Natural killer cell (primary cell): ENCODE measurements at regions not wholly inside any gene's neighbourhood (a gene's known extent, or its start where the extent isn't known, plus 50 kb on each side); places are given as distances from the start of the nearest gene placed in this dataset.

ENCODE experiments used
- ATAC-seq, 3 donors: fragments of 150-1000 bp in 2 of 3; fragments of 200-7000 bp in 1 of 3; cut with Tn5 transposase; 1 replicate in 1 of 3; 2 replicates in 2 of 3; pipeline ENCODE4 v1.10.0; 2021; ENCODE audit warnings: mild to moderate bottlenecking in 2 of 3, moderate library complexity in 2 of 3
- DNase-seq, 2 donors: peaks; one replicate each; pipeline versions ENCODE4 v3.0.0 to v3.0.0-alpha.2; 2013 to 2021; ENCODE audit warnings: mixed read lengths in 1 of 2
- H3K27ac ChIP-seq: one replicate; pipeline ENCODE4 v1.5.1; 2013; ENCODE audit warnings: mild to moderate bottlenecking, low read length
- H3K27me3 ChIP-seq: one replicate; pipeline ENCODE4 v1.6.1; 2013; ENCODE audit warnings: low read length; ENCODE audit not compliant: control insufficient read depth, insufficient read depth
- H3K36me3 ChIP-seq: one replicate; pipeline ENCODE4 v1.6.1; 2013; ENCODE audit warnings: low read length; ENCODE audit not compliant: control insufficient read depth, insufficient read depth
- H3K4me1 ChIP-seq: one replicate; pipeline ENCODE4 v1.6.1; 2013; ENCODE audit warnings: low read length; ENCODE audit not compliant: control insufficient read depth, insufficient read depth
- H3K4me3 ChIP-seq: one replicate; pipeline ENCODE4 v1.5.1; 2013; ENCODE audit warnings: low read length
- H3K9me3 ChIP-seq: one replicate; pipeline ENCODE4 v1.6.1; 2013; ENCODE audit warnings: low read length; ENCODE audit not compliant: control insufficient read depth, insufficient read depth
- H3K27ac Mint-ChIP-seq, 2 donors: one replicate each; pipeline ENCODE4 v1.8.0; 2022; ENCODE audit warnings: mild to moderate bottlenecking in 2 of 2, mixed read lengths in 2 of 2, moderate library complexity in 1 of 2
- H3K27me3 Mint-ChIP-seq, 2 donors: one replicate each; pipeline ENCODE4 v1.8.0; 2022; ENCODE audit warnings: low read depth in 2 of 2, mixed read lengths in 2 of 2
- H3K36me3 Mint-ChIP-seq: one replicate; pipeline ENCODE4 v1.8.0; 2022; ENCODE audit warnings: mixed read lengths
- H3K4me1 Mint-ChIP-seq, 2 donors: one replicate each; pipeline ENCODE4 v1.8.0; 2022; ENCODE audit warnings: mixed read lengths in 2 of 2
- H3K4me3 Mint-ChIP-seq: one replicate; pipeline ENCODE4 v1.8.0; 2022; ENCODE audit warnings: mild to moderate bottlenecking, moderate library complexity, mixed read lengths
- H3K9me3 Mint-ChIP-seq, 2 donors: one replicate each; pipeline ENCODE4 v1.8.0; 2022; ENCODE audit warnings: mixed read lengths in 2 of 2
- CTCF ChIP-seq: fragments of 200-600 bp; IDR thresholded peaks from one replicate; pipeline ENCODE4 v1.8.0; 2022; ENCODE audit warnings: antibody characterized with exemption
- WGBS: methylation state at CpG from one replicate; pipeline ENCODE4 v1.1.7; 2013; ENCODE audit warnings: missing lambda C conversion rate; ENCODE audit not compliant: insufficient coverage; 5-methylcytosine and 5-hydroxymethylcytosine counted together
- intact Hi-C: fragments of 100-400 bp; cut with micrococcal nuclease; formaldehyde crosslinking; loops from one replicate; pipeline ENCODE4 v1.14.2; 2022

GRCh38 chr3:79878708-79879107, 110.9 kb upstream of the ROBO1 start:
- DNase-seq (no peak), ATAC-seq (no peak)
- no peak for TF ChIP-seq CTCF
- H3K36me3 Mint-ChIP-seq, result peaks cover 5% of the 10 kb centered on the region
- no peak overlapping the region for H3K27ac Mint-ChIP-seq
- intact Hi-C loops, result no loop called here
- H3K4me3 Mint-ChIP-seq, result no peak overlapping the region
- no peak overlapping the region for H3K27ac ChIP-seq
- H3K9me3 ChIP-seq, result peaks cover 5% of the 10 kb centered on the region
- H3K4me1 ChIP-seq, result no peaks in the 10 kb centered on the region
- no peaks in the 10 kb centered on the region for H3K27me3 ChIP-seq
- no peaks in the 10 kb centered on the region for H3K36me3 ChIP-seq
- H3K27me3 Mint-ChIP-seq, result no peaks in the 10 kb centered on the region
- 77% methylated on average over 4 of the region's 4 CpGs for WGBS
- H3K9me3 Mint-ChIP-seq, result peaks cover 12 to 15% of the 10 kb centered on the region in 2 donors
- H3K4me3 ChIP-seq, result no peak overlapping the region
- H3K4me1 Mint-ChIP-seq, result no peaks in the 10 kb centered on the region

DNA sequence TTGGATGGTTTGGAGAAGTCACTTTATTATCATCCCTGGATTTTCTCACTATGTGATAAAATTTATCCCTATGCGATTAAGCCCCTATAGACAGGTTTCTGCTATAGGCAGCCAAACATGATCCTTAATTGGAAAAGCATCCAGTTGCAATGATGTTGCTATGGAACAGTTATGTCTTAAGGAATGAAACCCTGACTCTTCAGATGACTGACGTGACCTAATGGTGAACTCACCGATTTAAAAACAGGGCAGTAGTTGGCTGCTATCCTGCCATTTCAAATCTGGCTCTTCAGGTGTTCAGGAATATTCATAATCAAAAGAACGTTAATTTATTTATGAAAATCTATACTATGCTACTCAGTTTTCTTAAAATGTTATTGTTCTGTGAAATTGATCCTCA, 106.8 kb upstream of the ROBO1 start:
- Mint-ChIP-seq H3K36me3 (no peaks in the 10 kb centered on the region), H3K27me3 (no peaks in the 10 kb centered on the region), H3K4me3 (no peak overlapping the region), H3K4me1 (no peaks in the 10 kb centered on the region), H3K27ac (no peak overlapping the region), H3K9me3 (peaks cover 10% of the 10 kb centered on the region in 2 donors)
- no peak for ATAC-seq
- Histone ChIP-seq H3K4me3 (no peak overlapping the region), H3K36me3 (no peaks in the 10 kb centered on the region), H3K27ac (no peak overlapping the region), H3K4me1 (no peaks in the 10 kb centered on the region), H3K27me3 (no peaks in the 10 kb centered on the region), H3K9me3 (peaks cover 5% of the 10 kb centered on the region)
- 85% methylated on average over 3 of the region's 4 CpGs for WGBS
- intact Hi-C loops, result no loop called here
- no peak for DNase-seq
- no peak for TF ChIP-seq CTCF

GRCh38 chr3:79872483-79872882, 104.7 kb upstream of the ROBO1 start:
- DNase-seq (no peak), ATAC-seq (no peak)
- Histone ChIP-seq H3K27me3 (no peaks in the 10 kb centered on the region), H3K4me1 (no peaks in the 10 kb centered on the region), H3K9me3 (no peaks in the 10 kb centered on the region), H3K36me3 (no peaks in the 10 kb centered on the region), H3K4me3 (no peak overlapping the region), H3K27ac (no peak overlapping the region)
- TF ChIP-seq CTCF, result no peak
- peaks cover 9% of the 10 kb centered on the region for H3K36me3 Mint-ChIP-seq
- H3K9me3 Mint-ChIP-seq, result peaks cover 18 to 24% of the 10 kb centered on the region in 2 donors
- H3K4me3 Mint-ChIP-seq, result no peak overlapping the region
- H3K27ac Mint-ChIP-seq, result no peak overlapping the region
- intact Hi-C loops, result no loop called here
- WGBS, result 80% methylated on average over 1 of the region's 1 CpG
- H3K4me1 Mint-ChIP-seq, result no peaks in the 10 kb centered on the region
- no peaks in the 10 kb centered on the region for H3K27me3 Mint-ChIP-seq

GRCh38 chr3:79871656-79872055, 103.9 kb upstream of the ROBO1 start:
- H3K36me3 ChIP-seq, result no peaks in the 10 kb centered on the region
- intact Hi-C loops, result no loop called here
- Mint-ChIP-seq H3K27ac (no peak overlapping the region), H3K4me3 (no peak overlapping the region), H3K36me3 (peaks cover 9% of the 10 kb centered on the region), H3K27me3 (no peaks in the 10 kb centered on the region), H3K9me3 (peaks cover 16 to 23% of the 10 kb centered on the region in 2 donors), H3K4me1 (no peaks in the 10 kb centered on the region)
- 88% methylated on average over 1 of the region's 1 CpG for WGBS
- no peaks in the 10 kb centered on the region for H3K4me1 ChIP-seq
- H3K9me3 ChIP-seq, result no peaks in the 10 kb centered on the region
- no peak overlapping the region for H3K27ac ChIP-seq
- ATAC-seq (no peak), DNase-seq (no peak)
- H3K4me3 ChIP-seq, result no peak overlapping the region
- no peak for TF ChIP-seq CTCF
- H3K27me3 ChIP-seq, result no peaks in the 10 kb centered on the region
